Glomerular endothelial cell (primary cell): ENCODE measurements at regions not wholly inside any gene's neighbourhood (a gene's known extent, or its start where the extent isn't known, plus 50 kb on each side); places are given as distances from the start of the nearest gene placed in this dataset.
A peak's percentile ranks its signal among the peaks of the same experiment; 100 is the strongest.
"Not testable (repeated sequence)": the region's sequence is repeated elsewhere in the genome, so short reads cannot be mapped to it uniquely, and the experiment has no call there.

Experiments used
- DNase-seq: peaks from one replicate; pipeline ENCODE4 v3.0.0-alpha.2; 2011; ENCODE audit warnings: low read depth, low spot score; ENCODE audit errors: extremely low read depth

GRCh38 chr5:72654231-72654630 lies 147.0 kb upstream of the ZNF366 start:
- DNase-seq: no peak

GRCh38 chr5:72653586-72653985 lies 146.4 kb upstream of the ZNF366 start:
- no peak for DNase-seq

- no peak for DNase-seq
Observed at GRCh38 chr5:72651779-72652178, 144.6 kb upstream of the ZNF366 start.

GRCh38 chr5:72651109-72651508 lies 143.9 kb upstream of the ZNF366 start:
- DNase-seq: no peak

- DNase-seq: no peak
Observed at GRCh38 chr5:72649449-72649848, 142.2 kb upstream of the ZNF366 start.

- no peak for DNase-seq
Observed at GRCh38 chr5:72648480-72648879, 141.3 kb upstream of the ZNF366 start.

- DNase-seq: no peak
Observed at GRCh38 chr5:72647806-72648205, 140.6 kb upstream of the ZNF366 start.

- DNase-seq: no peak
Observed at GRCh38 chr5:72646246-72646866, 139.1 kb upstream of the ZNF366 start.

- DNase-seq: no peak
Observed at GRCh38 chr5:72645064-72645846, 138.0 kb upstream of the ZNF366 start.

GRCh38 chr5:72644296-72644695 lies 137.1 kb upstream of the ZNF366 start:
- DNase-seq: no peak

GRCh38 chr5:72641164-72641563 lies 134.0 kb upstream of the ZNF366 start:
- no peak for DNase-seq

- no peak for DNase-seq
Observed at GRCh38 chr5:72637058-72637457, 129.8 kb upstream of the ZNF366 start.

- DNase-seq: not testable (repeated sequence)
Observed at GRCh38 chr5:72636565-72636964, 129.4 kb upstream of the ZNF366 start.

- DNase-seq: no peak
Observed at GRCh38 chr5:72634444-72634843, 127.2 kb upstream of the ZNF366 start.

- no peak for DNase-seq
Observed at GRCh38 chr5:72633649-72634048, 126.4 kb upstream of the ZNF366 start.

- no peak for DNase-seq
Observed at GRCh38 chr5:72633041-72633445, 125.8 kb upstream of the ZNF366 start.

- DNase-seq: no peak
Observed at GRCh38 chr5:72630721-72631120, 123.5 kb upstream of the ZNF366 start.

- DNase-seq: no peak
Observed at GRCh38 chr5:72630081-72630480, 122.9 kb upstream of the ZNF366 start.

- no peak for DNase-seq
Observed at GRCh38 chr5:72628771-72629371, 121.7 kb upstream of the ZNF366 start.

GRCh38 chr5:72625332-72625731 lies 118.1 kb upstream of the ZNF366 start:
- DNase-seq: no peak

GRCh38 chr5:72624641-72625236 lies 117.5 kb upstream of the ZNF366 start:
- peak; percentile 56 for DNase-seq

GRCh38 chr5:72623936-72624335 lies 116.7 kb upstream of the ZNF366 start:
- DNase-seq: no peak
